RWPE1 (cell line): ENCODE measurements at regions not wholly inside any gene's neighbourhood (a gene's known extent, or its start where the extent isn't known, plus 50 kb on each side); places are given as distances from the start of the nearest gene placed in this dataset.

ENCODE experiments used
- CTCF ChIA-PET: fragments of 350-600 bp; sonication (Branson Sonifier 250); formaldehyde crosslinking; extraction: SDS; loops from one replicate; lab custom pipeline; 2021; lab: Yijun Ruan, JAX
- POLR2A ChIA-PET: fragments of 400-600 bp; formaldehyde crosslinking; extraction: SDS; loops from one replicate; lab custom pipeline; 2020; ENCODE audit warnings: antibody characterized with exemption; ENCODE audit not compliant: low non-redundant PET; lab: Yijun Ruan, JAX
- DNase-seq: peaks from one replicate; pipeline ENCODE4 v3.0.0; 2012; ENCODE audit warnings: low spot score
- H3K27ac ChIP-seq: fragments of 450-650 bp; 2 replicates; pipeline ENCODE4 v1.5.1; 2017
- CTCF ChIP-seq: fragments of 450-650 bp; conservative IDR thresholded peaks from 2 replicates; pipeline ENCODE4 v1.5.1; 2017; ENCODE audit warnings: low read depth, mild to moderate bottlenecking

- no peak for DNase-seq
- no peak overlapping the region for H3K27ac ChIP-seq
- no peak for TF ChIP-seq CTCF
- ChIA-PET CTCF (interaction anchor here (0.7 kb wide), 1 partner anchor 11 kb away, joined by 3 read pairs; no protein-coding TSS in a partner anchor), POLR2A (no interaction called here)
Observed at GRCh38 chr1:38712046-38712445, 147.5 kb downstream of the RRAGC start.

DNA sequence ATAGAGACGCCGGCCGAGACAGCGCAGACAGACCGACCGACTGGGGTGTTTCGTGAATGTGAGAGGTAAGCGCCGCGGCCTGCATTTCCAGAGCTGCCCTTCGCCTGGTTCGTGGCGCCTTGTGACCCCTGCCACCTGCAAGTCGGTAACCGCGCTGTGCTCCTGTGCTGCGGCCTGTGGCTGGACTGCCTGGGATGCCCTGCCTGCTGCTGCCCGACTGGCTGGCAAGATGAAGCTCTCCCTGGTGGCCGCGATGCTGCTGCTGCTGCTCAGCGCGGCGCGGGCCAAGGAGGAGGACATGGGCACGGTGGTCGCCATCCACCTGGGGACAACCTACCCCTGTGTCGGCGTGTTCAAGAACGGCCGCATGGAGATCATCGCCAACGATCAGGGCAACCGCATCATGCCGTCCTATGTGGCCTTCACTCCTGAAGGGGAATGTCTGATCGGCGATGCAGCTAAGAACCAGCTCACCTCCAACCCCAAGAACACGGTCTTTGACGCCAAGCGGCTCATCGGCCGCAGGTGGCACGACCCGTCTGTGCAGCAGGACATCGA is 150.8 kb downstream of the RRAGC start:
- no peak overlapping the region for H3K27ac ChIP-seq
- DNase-seq, result no peak
- ChIA-PET CTCF (no interaction called here), POLR2A (no interaction called here)
- TF ChIP-seq CTCF, result no peak

DNA sequence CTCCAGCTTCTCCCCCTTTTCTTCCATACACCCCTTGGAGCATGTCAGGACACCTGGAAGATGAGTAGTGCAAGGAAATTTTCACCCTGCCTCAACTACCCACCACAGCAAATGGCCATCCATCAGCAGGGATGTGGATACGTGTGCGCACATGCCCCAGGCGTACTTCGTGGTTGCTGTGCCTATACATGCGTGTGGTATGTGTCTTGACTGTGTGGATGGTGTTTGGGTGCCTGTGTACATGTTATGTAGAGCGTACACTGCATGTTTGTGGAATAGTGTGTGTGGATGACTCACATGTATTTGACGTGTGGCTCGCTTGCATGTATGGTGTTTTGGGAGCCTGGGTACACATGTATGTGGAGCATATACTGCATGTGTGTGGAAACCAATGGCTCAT is 158.5 kb downstream of the RRAGC start:
- no peak overlapping the region for H3K27ac ChIP-seq
- CTCF ChIA-PET, result no interaction called here
- POLR2A ChIA-PET, result no interaction called here
- no peak for DNase-seq
- TF ChIP-seq CTCF, result no peak

DNA sequence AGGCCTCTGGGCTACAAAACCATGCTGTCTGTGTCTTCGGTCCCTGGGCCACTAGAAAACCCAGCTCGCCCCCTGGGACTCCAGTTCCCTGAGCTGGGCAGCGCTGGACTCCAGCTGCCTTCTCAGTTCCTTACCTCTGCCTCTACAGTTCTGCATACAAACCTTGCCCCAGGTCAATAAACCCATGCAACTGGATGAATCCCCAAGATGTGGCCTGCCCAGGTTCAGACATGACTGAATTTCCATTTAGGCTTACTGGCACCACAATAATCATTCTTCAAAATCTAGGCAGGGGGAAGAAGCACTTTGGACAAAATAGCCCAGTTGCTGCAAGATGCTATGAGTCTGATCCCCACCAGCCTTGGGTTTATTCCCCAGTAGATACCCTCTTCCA is 159.5 kb downstream of the RRAGC start:
- POLR2A ChIA-PET, result no interaction called here
- CTCF ChIA-PET, result no interaction called here
- TF ChIP-seq CTCF, result no peak
- H3K27ac ChIP-seq, result no peak overlapping the region
- no peak for DNase-seq

DNA sequence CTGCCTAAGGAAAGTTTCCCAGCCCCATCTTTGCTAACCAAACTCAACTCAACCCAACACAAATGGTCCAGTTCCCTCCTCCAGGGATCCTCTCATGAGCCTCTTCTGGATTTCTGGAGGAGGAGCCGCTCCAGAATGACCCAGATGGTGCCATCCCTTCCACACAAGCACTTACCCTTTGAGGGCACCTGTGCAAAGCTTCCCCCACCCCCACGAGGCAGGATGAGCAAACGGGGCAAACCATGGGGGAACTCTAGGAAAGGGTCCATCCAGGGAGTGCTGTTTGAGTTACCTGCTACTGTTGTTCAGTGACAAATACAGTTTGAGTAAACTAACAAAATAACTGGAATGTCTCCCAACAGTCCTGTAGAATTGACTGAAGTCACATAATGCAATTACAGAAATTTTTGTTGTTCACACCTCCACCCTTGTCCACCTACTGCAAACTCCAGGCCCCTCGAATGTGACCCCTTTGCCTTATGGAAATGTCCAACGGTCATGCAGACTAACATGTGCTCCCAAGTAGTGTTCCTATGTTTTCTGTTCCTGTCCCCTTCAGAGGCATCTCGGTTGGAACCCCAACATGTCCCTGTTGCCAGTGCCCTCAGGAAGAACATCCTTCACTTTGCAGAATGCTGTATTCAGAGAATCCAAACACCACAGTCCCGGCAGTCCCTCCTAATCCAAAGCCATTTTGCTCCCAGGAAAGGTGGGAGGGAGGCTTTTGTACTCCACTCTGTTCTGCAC is 160.1 kb downstream of the RRAGC start:
- no peak overlapping the region for H3K27ac ChIP-seq
- POLR2A ChIA-PET, result no interaction called here
- DNase-seq, result no peak
- CTCF ChIA-PET, result no interaction called here
- TF ChIP-seq CTCF, result no peak

DNA sequence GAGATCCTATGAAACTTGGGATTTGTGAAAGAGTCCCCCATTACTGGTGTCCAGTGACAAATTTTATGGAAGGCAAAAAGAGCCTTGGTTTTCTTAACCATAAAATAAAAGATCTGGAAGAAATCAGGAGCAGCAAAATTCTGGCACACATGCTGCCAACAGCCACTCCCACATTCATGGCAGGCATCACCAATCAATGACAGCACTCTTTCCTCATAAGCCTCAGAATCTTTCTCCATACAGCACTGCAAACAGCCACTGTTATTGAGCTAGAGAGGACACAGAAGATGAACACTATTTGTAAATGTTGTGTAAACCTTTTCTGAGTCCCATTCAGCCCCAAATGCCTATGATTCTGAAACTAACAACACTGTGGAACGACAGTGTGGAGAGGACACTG is 162.2 kb downstream of the RRAGC start:
- POLR2A ChIA-PET, result no interaction called here
- H3K27ac ChIP-seq, result no peak overlapping the region
- CTCF ChIA-PET, result no interaction called here
- no peak for DNase-seq
- no peak for TF ChIP-seq CTCF
